ENCODE measurements at regions not wholly inside any gene's neighbourhood (a gene's known extent, or its start where the extent isn't known, plus 50 kb on each side); places are given as distances from the start of the nearest gene placed in this dataset.

DNA sequence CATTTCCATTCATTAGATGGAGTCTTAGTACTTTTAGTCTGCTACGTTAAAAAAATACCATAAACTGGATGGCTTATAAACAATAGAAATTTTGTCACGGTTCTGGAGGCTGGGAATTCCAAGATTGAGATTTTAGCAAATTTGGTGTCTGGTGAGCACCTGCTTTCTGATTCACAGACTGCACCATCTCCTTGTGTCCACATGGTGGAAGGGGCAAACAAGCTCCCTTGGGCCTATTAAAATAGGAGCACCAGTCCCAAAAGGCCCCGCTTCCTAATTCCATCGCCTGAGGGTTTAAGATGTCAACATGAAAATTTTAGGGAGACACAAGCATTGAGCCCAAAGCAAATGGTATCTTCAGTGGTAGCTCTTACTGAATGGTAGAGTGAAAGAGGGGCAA lies 120.5 kb upstream of the MAP9 start (continued):
- TF ChIP-seq, protein P1, sequence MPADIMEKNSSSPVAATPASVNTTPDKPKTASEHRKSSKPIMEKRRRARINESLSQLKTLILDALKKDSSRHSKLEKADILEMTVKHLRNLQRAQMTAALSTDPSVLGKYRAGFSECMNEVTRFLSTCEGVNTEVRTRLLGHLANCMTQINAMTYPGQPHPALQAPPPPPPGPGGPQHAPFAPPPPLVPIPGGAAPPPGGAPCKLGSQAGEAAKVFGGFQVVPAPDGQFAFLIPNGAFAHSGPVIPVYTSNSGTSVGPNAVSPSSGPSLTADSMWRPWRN (IDR thresholded peaks at IDR 0.05; ENCODE audit: low read depth): no peak

DNA sequence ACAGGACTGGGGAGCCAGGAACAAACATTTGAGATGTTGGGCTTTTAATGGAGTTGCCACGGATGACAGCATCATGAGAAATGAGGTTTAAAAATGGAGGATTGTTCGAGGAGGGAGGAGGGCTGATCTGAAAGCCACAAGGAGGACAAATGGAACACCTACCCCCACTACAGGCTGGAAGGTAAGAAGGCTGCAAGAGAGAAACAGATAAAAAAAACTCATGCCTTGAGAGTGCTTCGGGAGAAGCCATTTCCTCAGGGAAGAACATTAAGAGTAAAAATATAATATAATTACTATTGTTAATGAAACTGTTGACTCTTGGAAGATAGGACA lies 119.5 kb upstream of the MAP9 start:
- TF ChIP-seq ZNF551 (CRISPR knock-in tag; IDR thresholded peaks at IDR 0.05) (no peak), TBL1XR1 (IDR thresholded peaks at IDR 0.05; ENCODE audit: low read length in 2 of 2) (no peak), TAF9B (IDR thresholded peaks at IDR 0.05; ENCODE audit: partially characterized antibody) (no peak), TEAD2 (tag; IDR thresholded peaks at IDR 0.05) (no peak), MAZ (CRISPR knock-in tag; conservative IDR thresholded peaks at IDR 0.05 in 1 of 2, IDR thresholded peaks at IDR 0.05 in 1 of 2) (no peak), CHD4 (IDR thresholded peaks at IDR 0.05; ENCODE audit: insufficient read depth, insufficient replicate concordance, low read depth, low read length, poor library complexity, severe bottlenecking) (no peak), POLR2AphosphoS2 (IDR thresholded peaks at IDR 0.05; ENCODE audit: low read length) (no peak)
- TF ChIP-seq, protein P2, sequence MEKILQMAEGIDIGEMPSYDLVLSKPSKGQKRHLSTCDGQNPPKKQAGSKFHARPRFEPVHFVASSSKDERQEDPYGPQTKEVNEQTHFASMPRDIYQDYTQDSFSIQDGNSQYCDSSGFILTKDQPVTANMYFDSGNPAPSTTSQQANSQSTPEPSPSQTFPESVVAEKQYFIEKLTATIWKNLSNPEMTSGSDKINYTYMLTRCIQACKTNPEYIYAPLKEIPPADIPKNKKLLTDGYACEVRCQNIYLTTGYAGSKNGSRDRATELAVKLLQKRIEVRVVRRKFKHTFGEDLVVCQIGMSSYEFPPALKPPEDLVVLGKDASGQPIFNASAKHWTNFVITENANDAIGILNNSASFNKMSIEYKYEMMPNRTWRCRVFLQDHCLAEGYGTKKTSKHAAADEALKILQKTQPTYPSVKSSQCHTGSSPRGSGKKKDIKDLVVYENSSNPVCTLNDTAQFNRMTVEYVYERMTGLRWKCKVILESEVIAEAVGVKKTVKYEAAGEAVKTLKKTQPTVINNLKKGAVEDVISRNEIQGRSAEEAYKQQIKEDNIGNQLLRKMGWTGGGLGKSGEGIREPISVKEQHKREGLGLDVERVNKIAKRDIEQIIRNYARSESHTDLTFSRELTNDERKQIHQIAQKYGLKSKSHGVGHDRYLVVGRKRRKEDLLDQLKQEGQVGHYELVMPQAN (IDR thresholded peaks at IDR 0.05; ENCODE audit: borderline replicate concordance): no peak
- TF ChIP-seq, protein P3, sequence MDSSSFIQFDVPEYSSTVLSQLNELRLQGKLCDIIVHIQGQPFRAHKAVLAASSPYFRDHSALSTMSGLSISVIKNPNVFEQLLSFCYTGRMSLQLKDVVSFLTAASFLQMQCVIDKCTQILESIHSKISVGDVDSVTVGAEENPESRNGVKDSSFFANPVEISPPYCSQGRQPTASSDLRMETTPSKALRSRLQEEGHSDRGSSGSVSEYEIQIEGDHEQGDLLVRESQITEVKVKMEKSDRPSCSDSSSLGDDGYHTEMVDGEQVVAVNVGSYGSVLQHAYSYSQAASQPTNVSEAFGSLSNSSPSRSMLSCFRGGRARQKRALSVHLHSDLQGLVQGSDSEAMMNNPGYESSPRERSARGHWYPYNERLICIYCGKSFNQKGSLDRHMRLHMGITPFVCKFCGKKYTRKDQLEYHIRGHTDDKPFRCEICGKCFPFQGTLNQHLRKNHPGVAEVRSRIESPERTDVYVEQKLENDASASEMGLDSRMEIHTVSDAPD (CRISPR knock-in tag; IDR thresholded peaks at IDR 0.05): no peak
- TF ChIP-seq, protein P4, sequence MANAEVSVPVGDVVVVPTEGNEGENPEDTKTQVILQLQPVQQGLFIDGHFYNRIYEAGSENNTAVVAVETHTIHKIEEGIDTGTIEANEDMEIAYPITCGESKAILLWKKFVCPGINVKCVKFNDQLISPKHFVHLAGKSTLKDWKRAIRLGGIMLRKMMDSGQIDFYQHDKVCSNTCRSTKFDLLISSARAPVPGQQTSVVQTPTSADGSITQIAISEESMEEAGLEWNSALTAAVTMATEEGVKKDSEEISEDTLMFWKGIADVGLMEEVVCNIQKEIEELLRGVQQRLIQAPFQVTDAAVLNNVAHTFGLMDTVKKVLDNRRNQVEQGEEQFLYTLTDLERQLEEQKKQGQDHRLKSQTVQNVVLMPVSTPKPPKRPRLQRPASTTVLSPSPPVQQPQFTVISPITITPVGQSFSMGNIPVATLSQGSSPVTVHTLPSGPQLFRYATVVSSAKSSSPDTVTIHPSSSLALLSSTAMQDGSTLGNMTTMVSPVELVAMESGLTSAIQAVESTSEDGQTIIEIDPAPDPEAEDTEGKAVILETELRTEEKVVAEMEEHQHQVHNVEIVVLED (CRISPR knock-in tag; IDR thresholded peaks at IDR 0.05): no peak
- Histone ChIP-seq H2AFZ (ENCODE audit: low read depth, low read length) (no peak overlapping the region), H3K27ac (ENCODE audit: extremely low read depth, low read depth, low read length) (no peak overlapping the region), H3K4me1 (replicated peaks in 1 of 2; ENCODE audit: control insufficient read depth in 2 of 2, insufficient read depth in 2 of 2, low read length in 2 of 2) (no peaks in the 10 kb centered on the region), H4K20me1 (replicated peaks; ENCODE audit: control insufficient read depth, insufficient read depth, low read length) (no peaks in the 10 kb centered on the region), H3K9me3 (replicated peaks; ENCODE audit: control insufficient read depth, insufficient read depth, low read depth, low read length) (no peaks in the 10 kb centered on the region), H3K36me3 (ENCODE audit: control insufficient read depth, insufficient read depth, low read length) (no peaks in the 10 kb centered on the region), H3K79me2 (ENCODE audit: control insufficient read depth, insufficient read depth, low read length) (no peaks in the 10 kb centered on the region), H3K4me2 (ENCODE audit: insufficient read depth, low read length) (no peak overlapping the region), H3K27me3 (ENCODE audit: control insufficient read depth in 2 of 2, insufficient read depth in 2 of 2, low read length in 2 of 2) (no peaks in the 10 kb centered on the region), H3K9ac (ENCODE audit: insufficient read depth in 1 of 2, low read depth in 2 of 2, low read length in 2 of 2) (no peak overlapping the region), H3K4me3 (no peak overlapping the region), H3K9me1 (ENCODE audit: control insufficient read depth, insufficient read depth, low read length) (no peaks in the 10 kb centered on the region)
- 0% methylated on average over 3 of the region's 3 CpGs for WGBS (ENCODE audit: insufficient coverage, low coverage, missing lambda C conversion rate)
- ChIA-PET POLR2A (no interaction called here), CTCF (ENCODE audit: low intra/inter-chr PET ratio) (no interaction called here)
- DNase-seq (ENCODE audit: extremely low read depth in 1 of 4, low spot score in 3 of 4) (no peak), FAIRE-seq (no peak), ATAC-seq (no peak)
- BruUV-seq (replicated peaks): no TSS peak
- in situ Hi-C loops (cut with MboI) (no loop called here), intact Hi-C loops (cut with micrococcal nuclease) (no loop called here)

Measured in K562 (cell line).